NCI-H345 (cell line): ENCODE measurements at regions not wholly inside any gene's neighbourhood (a gene's known extent, or its start where the extent isn't known, plus 50 kb on each side); places are given as distances from the start of the nearest gene placed in this dataset.
"Not testable (repeated sequence)": the region's sequence is repeated elsewhere in the genome, so short reads cannot be mapped to it uniquely, and the experiment has no call there.

Experiments used
- DNase-seq: peaks from one replicate; lab custom pipeline; 2025; lab: John Stamatoyannopoulos, UW

DNA sequence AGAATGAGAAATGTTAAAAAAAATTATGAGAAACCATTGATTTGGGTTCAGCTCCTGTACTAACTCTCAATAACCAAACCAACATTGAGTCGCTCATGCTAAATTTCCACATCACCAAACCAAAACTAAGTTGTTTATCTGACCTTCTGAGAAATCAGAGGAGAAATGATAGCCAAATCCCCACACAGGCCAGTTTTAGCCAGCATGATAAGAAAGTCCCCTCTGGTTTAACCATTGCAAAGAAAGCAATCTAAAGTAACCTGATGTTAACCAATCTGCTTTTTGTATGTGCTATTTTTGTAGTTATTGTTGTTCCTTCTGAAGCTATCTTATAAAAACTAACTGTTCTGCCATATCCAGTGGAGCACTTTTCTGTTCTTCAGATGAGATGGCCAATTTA is 599.7 kb downstream of the SLC16A7 start:
- no peak for DNase-seq

DNA sequence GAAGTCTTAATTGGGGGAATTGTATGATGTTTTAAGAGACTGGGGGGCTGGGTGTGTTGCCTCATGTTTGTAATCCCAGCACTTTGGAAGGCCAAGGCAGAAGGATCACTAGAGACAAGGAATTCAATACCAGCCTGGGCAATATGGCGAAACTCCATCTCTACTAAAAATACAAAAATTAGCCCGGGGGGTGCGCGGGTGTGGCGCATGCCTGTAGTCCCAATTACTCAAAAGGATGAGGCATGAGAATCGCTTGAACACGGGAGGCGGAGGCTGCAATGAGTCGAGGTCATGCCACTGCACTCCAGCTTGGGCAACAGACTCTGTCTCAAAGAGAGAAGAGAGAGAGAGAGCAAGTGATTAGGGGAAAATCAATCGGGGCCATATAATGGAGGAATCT is 600.5 kb downstream of the SLC16A7 start:
- DNase-seq, result no peak

DNA sequence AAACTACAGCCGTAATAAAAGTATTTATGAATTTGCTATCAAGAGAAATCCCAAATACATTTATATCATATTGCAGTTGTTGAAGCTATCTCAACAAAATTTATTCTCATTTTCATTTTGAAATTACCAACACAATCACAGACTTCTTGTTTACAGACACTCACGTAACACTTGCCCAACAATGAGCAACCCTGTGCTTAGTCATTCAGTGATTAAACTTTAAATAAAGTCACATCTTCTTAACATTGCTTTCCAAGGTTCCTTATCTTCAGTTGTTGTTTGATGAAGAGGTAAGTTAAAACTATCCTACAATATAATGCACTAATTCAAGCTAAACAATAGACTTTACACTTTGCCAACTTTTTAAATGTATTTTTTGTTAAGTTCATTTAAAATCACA is 601.8 kb downstream of the SLC16A7 start:
- DNase-seq, result no peak

DNA sequence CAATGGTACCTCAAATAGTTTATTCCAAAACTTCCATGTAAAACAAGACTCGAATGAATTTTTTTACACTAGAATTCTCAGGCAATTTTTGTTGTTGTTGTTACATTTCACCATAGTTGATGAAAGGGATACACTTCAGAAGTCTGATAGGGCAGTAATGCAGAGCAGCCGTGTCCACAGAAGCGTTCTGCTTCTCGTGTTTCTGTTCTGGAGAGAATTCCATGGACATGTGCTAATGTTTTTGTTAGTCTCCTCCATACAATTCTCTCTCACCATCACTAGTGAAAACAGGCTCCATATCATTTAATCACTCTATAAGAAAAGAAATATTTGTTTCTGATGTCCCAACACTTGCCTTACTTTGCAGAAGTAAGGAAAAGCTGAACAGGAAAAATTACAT is 606.1 kb downstream of the SLC16A7 start:
- no peak for DNase-seq

DNA sequence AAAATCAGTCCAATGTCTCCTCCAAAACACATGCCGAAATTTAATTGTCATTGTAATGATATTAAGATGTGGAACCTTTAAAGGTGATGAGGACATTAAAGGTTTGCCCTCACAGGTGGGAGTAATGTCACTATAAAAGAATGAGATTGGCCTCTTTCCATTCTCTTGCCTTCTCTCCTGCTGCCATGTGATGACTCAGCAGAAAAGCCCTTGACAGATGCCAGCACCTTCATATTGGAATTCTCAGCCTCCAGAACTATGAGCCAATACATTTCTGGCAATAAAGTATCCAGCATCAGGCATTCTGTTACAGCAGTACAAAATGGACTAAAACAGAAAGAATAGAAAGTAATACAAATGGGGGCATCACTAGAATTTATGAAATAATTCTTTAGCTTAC is 609.7 kb downstream of the SLC16A7 start:
- DNase-seq, result no peak

GRCh38 chr12:60209521-60209920 is 613.7 kb downstream of the SLC16A7 start:
- no peak for DNase-seq

- no peak for DNase-seq
Measured at GRCh38 chr12:60209933-60210332, 614.1 kb downstream of the SLC16A7 start.

GRCh38 chr12:60210756-60211155 is 614.9 kb downstream of the SLC16A7 start:
- DNase-seq, result no peak

- DNase-seq, result no peak
Measured at GRCh38 chr12:60211244-60211643, 615.4 kb downstream of the SLC16A7 start.

- DNase-seq, result no peak
Measured at GRCh38 chr12:60212159-60213000, 616.6 kb downstream of the SLC16A7 start.

DNA sequence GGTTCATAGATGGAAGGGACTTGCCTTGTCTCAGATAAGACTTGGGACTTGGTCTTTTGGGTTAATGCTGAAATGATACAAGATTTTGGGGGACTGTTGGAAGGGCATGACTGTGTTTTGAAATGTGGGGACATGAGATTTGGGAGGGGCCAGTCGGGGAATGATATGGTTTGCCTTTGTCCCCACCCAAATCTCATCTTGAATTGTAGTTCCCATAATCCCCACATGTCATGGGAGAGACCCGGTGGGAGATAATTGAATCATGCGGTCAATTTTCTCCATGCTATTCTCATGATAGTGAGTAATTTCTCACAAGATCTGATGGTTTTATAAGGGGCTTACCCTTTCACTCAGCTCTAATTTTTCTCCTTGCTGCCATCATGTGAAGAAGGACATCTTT is 617.4 kb downstream of the SLC16A7 start:
- DNase-seq, result not testable (repeated sequence)

DNA sequence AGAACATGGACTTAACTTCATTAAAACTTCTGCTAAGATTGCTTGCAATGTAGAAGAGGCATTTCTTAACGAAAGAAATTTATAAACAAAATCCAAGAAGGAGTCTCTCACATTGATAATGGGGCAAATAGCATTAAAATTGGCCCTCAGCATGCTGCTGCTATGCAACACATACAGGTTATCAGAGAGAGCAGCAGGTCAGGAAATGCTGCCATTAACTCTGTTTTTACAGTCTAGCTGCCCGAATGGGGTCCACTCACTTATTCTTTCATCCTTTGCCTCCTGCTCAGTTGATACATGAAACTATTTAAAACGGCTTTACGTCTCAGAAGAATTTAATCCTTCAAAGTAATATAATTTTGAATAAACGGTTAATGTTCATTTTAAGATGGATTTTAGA is 620.4 kb downstream of the SLC16A7 start:
- DNase-seq, result no peak

DNA sequence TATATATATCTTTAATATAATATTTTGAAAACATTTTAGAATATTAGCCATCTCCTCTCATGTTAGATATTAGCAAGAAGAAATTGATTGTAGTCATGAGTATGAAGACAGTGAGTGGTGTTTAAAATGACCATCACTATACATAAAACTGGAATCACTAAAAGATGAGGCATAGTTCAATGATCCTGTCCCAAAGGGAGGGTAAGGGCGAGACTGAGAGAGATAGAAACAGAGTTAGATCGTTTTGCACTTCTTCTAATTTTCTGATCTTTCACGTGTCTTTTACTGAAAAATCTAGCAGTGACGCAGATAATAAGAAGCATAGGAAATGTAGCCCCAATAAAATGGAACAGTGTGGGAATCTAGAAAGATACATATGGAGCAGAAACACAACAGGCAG is 627.4 kb downstream of the SLC16A7 start:
- DNase-seq, result no peak

GRCh38 chr12:60225216-60226000 is 629.6 kb downstream of the SLC16A7 start:
- DNase-seq, result no peak

DNA sequence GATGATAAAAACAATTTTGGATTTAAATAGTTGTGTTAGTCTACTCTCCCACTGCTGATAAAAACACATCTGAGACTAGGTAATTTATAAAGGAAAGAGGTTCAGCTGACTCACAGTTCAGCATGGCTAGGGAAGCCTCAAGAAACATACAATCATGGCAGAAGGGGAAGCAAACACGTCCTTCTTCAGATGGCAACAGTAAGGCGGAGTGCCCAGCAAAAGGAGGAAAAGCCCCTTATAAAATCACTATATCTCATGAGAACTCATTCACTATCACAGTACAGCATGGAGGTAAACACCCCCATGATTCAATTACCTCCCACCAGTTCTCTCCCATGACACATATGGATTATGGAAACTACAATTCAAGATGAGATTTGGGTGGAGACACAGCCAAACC is 632.1 kb downstream of the SLC16A7 start:
- no peak for DNase-seq

GRCh38 chr12:60230056-60230455 is 634.2 kb downstream of the SLC16A7 start:
- no peak for DNase-seq

DNA sequence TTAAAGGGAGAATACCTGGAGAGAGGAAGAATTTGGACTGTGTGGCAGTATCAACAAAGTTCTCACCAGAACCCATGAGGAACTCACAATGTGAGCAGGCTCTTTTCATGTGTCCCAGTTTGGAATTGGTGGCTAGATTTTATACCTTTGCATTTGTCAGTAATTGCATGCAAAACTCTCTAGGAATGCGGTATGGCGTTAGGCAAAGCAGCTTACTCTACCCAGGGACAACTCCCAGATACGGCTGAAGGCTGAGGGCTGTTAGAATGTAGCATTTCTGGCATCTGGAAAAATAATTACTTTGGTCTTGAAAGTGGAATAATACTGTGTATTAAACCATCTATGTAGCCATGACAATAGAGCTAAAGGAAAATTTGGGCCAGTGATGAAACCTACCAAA is 635.5 kb downstream of the SLC16A7 start:
- DNase-seq, result no peak

DNA sequence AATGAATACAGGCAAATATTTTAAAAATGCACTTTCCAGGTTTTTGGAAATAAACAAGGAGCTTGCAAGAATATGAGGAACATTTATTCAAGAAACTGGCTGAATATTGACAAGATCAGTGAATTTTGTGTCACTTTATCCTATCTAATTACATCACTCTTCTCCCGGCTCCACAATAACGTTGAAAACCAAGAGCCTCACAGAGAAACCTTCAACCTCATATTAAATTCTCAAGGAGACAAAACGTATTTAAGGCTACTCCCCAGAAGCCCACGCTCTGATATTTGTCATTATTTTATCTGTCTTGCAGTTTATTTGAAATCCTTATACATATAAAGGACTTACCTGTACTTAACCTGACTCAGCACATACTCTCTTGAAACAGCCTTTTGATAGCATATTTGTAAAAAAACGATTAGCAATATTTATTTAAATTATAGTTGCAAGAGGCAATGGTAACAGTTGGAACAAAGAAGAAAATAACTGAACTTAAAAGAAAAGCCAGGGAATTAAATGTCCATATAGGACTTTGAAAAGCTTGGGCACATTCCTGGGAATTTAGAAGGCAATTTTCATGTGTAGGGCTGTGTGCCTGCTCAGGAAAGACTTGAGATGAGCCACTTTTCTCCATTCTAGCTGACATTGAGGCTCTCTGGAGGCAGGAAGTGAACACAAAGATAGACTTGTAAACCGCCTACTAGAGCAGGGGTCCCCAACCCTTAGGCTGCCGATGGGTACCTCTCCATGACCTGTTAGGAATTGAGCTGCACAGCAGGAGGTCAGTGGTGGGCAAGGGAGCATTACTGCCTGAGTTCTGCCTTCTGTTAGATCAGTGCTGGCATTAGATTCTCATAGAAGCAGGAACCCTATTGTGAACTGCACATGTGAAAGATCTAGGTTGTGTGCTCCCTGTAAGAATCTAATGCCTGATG is 636.4 kb downstream of the SLC16A7 start:
- DNase-seq, result no peak

DNA sequence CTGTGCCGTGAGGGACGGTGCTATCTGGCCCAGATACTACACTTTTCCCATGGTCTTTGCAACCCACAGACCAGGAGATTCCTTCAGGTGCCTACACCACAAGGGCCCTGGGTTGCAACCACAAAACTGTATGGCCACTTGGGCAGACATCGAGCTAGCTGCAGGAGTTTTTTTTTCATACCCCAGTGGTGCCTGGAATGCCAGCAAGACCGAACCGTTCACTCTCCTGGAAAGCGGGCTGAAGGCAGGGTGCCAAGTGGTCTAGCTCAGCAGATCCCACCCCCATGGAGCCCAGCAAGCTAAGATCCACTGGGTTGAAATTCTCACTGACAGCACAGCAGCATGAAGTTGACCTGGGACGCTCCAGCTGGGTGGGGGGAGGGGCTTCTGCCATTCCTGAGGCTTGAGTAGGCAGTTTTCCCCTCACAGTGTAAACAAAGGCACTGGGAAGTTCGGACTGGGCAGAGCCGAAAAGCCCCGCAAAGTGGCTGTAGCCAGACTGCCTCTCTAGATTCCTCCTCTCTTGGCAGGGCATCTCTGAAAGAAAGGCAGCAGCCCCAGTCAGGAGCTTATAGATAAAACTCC is 638.9 kb downstream of the SLC16A7 start:
- DNase-seq, result not testable (repeated sequence)

DNA sequence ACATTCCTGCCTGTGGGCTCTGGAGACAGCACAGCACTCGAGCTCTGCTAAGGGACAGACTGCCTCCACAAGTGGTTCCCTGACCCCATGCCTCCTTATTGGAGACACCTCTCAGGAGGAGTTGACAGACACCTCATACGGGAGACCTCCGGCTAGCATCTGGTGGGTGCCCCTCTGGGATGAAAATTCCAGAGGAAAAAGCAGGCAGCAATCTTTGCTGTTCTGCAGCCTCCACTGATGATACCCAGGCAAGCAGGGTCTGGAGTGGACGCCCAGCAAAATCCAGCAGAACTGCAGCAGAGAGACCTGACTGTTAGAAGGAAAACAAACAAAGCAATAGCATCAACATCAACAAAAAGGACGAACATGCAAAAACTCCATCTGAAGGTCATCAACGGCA is 639.4 kb downstream of the SLC16A7 start:
- DNase-seq, result no peak

DNA sequence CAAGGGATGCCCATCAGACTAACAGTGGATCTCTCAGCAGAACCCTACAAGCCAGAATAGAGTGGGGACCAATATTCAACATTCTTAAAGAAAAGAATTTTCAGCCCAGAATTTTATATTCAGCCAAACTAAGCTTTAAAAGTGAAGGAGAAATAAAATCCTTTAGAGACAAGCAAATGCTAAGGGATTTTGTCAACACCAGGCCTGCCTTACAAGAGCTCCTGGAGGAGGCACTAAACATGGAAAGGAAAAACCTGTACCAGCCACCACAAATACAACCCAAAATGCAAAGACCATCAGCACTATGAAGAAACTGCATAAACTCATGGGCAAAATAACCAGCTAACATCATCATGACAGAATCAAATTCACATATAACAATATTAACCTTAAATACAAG is 640.6 kb downstream of the SLC16A7 start:
- DNase-seq, result not testable (repeated sequence)

DNA sequence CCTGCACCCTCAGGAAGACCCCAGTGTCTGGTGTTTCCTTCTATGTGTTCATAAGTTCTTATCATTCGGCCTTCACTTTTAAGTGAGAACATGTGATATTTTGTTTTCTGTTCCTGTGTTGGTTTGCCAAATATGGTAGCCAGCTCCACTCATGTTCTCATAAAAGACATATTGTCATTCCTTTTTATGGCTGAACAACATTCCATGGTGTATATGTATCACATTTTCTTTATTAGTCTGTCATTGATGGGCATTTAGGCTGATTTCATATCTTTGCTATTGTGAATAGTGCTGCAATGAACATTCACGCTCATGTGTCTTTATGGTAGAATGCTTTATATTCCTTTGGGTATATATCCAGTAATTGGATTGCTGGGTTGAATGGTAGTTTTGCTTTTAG is 645.1 kb downstream of the SLC16A7 start:
- DNase-seq, result no peak
